ENCODE measurements at regions not wholly inside any gene's neighbourhood (a gene's known extent, or its start where the extent isn't known, plus 50 kb on each side); places are given as distances from the start of the nearest gene placed in this dataset.
"Not testable (repeated sequence)": the region's sequence is repeated elsewhere in the genome, so short reads cannot be mapped to it uniquely, and the experiment has no call there.

DNA sequence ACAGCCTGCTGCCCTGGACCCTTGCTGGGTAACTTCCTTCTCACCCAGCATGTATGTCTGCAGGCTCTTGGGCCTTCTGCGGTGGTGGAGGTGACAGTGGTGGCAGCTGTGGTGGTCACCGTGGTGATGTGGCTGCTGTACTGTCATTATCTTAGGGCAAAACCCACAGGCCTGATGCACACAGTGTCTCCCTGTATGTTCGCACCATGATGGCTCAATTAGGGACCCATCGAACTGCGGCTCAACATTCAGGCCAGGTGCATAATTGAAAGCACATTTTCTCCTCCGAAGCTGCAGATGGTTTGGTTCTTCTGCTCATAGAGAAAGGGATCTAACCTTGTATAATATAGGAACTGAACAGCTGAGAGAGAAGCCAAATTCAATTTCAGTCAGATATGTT is 208.3 kb downstream of the ZNF479 start:
- DNase-seq; H3K4me1 ChIP-seq; H3K27me3 ChIP-seq; H3K4me3 ChIP-seq; H3K27ac ChIP-seq; H3K36me3 ChIP-seq; H3K9me3 ChIP-seq; intact Hi-C loops (cut with DNase I): not testable (repeated sequence)
- 88 to 91% methylated on average over 4 of the region's 6 CpGs for WGBS, 2 donors

DNA sequence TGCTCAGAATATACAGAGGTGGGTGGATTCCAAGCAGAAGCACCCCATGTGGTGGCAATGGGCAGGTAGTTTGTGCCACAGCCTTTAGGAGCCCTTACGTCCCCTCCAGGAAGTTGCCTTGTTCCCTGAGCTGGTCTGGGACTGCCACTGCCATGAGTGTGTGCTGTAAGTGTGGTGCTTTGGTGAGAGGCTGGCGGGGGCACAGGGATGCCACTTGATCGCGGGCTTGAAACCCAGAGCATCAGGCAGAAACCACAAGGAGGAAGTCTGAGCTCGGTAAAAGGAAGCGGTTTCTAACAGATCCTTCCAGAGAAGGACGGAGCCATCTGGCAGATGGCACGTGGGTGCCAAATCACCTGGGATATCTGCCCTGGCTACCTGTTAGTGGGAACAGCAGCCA is 221.3 kb downstream of the ZNF479 start:
- H3K4me1 ChIP-seq; H3K4me3 ChIP-seq; DNase-seq; H3K27me3 ChIP-seq; H3K27ac ChIP-seq; H3K36me3 ChIP-seq; intact Hi-C loops (cut with DNase I); H3K9me3 ChIP-seq: not testable (repeated sequence)
- WGBS, 2 donors = 62 to 79% methylated on average over 6 to 7 of the region's 8 CpGs

DNA sequence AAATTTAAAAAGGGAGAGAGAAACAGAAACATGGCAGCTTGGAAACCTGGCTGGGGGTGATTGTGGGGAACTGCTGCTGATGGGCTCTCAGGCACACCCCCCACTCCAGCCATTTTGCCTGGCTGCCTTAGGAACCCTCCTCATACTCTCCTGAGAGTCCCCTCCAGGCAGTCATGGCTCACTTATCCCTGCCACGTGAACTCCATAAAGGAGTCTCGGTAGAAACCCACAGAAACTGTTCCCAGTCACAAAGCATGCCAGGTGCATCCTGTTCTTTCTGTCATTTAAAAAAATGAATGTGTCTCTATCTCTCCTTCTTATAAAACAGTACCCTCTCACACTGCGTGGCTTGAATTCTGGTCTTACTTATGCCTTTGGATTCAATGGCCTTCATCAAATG is 242.8 kb downstream of the ZNF479 start:
- DNase-seq; H3K9me3 ChIP-seq; H3K36me3 ChIP-seq; H3K27me3 ChIP-seq; H3K27ac ChIP-seq; intact Hi-C loops (cut with DNase I); H3K4me3 ChIP-seq; H3K4me1 ChIP-seq: not testable (repeated sequence)
- WGBS, 2 donors = 53 to 81% methylated on average over 3 of the region's 3 CpGs

DNA sequence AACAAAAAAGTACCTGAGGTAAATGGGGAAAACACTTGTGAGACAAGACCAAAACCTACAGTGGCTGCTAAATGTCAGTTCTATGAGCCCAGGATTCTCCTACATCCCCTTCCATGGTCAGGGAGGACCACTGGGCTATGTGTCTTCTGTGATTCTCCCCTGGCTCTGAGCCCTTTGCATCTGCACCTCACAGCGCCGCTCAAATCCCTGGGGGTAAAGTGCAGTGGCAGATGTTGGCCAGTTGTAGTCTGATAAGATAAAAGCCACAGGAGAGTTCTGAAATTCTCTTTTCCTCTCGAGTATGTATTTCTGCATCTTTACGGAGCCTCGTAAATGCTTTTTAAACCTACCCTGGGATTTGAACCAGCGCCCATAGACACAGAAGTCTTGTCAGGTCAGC is 247.1 kb downstream of the ZNF479 start:
- DNase-seq; H3K36me3 ChIP-seq; H3K9me3 ChIP-seq; H3K4me1 ChIP-seq; H3K27ac ChIP-seq; H3K27me3 ChIP-seq; H3K4me3 ChIP-seq; intact Hi-C loops (cut with DNase I): not testable (repeated sequence)
- WGBS, 2 donors = 86 to 93% methylated on average over 2 of the region's 6 CpGs

DNA sequence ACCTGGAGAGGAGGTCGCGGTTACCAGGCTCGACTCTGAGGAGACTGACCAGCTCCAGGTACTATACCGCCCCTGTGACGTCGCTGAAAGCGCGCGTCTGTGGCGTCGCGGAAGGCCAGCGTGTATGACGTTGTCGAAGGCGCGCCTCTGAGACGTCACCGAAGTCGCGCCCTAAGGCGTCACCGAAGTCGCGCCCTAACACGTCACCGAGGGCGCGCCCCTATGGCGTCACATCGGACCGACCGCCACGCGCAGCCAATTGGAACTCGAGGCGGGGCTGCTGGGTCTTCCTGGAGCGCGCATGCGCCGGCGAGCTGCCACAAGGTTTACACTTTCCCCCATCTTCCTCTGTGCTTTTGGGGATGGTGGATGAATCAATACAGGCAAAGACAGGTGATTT is 249.9 kb downstream of the ZNF479 start:
- 74 to 88% methylated on average over 42 of the region's 42 CpGs for WGBS, 2 donors
- intact Hi-C loops (cut with DNase I); H3K4me3 ChIP-seq; H3K27ac ChIP-seq; H3K36me3 ChIP-seq; H3K4me1 ChIP-seq; H3K27me3 ChIP-seq; DNase-seq; H3K9me3 ChIP-seq: not testable (repeated sequence)

Small RNA genes lying in the stretch of these regions (small RNA-seq; reads per million reads assigned to genes)
- gene MIR4283-1 = 0 reads per million in 3 donors
